Gastrocnemius medialis (tissue), 4 donors: ENCODE measurements at regions not wholly inside any gene's neighbourhood (a gene's known extent, or its start where the extent isn't known, plus 50 kb on each side); places are given as distances from the start of the nearest gene placed in this dataset.

Experiments used
- ATAC-seq, 2 donors: fragments of 150-250 bp; one replicate each; pipeline ENCODE4 v1.9.1; 2016
- DNase-seq, 2 donors: peaks; one replicate each; pipeline ENCODE4 v3.0.0-alpha.2; 2019
- H3K27ac ChIP-seq, 4 donors: fragments of 200-600 bp; sonication (generic); 1 replicate in 1 of 4; 2 replicates in 3 of 4; pipeline ENCODE4 v1.5.1; 2016 to 2018; ENCODE audit warnings: mild to moderate bottlenecking in 2 of 4, moderate library complexity in 1 of 4
- H3K27me3 ChIP-seq, 3 donors: fragments of 200-600 bp; sonication (generic) in 2 of 3; 1 replicate in 1 of 3; 2 replicates in 2 of 3; pipeline versions ENCODE4 v1.5.1 to v1.6.0; 2016 to 2019; ENCODE audit warnings: mild to moderate bottlenecking in 1 of 3, moderate library complexity in 1 of 3
- H3K36me3 ChIP-seq, 2 donors: fragments of 200-600 bp; sonication (generic) in 1 of 2; one replicate each; pipeline ENCODE4 v1.5.1; 2017 to 2018
- H3K4me1 ChIP-seq, 2 donors: fragments of 200-600 bp; sonication (generic) in 1 of 2; one replicate each; pipeline ENCODE4 v1.5.1; 2016 to 2017; ENCODE audit warnings: mild to moderate bottlenecking in 2 of 2
- H3K4me3 ChIP-seq, 4 donors: fragments of 200-600 bp; sonication (generic) in 3 of 4; 1 replicate in 1 of 4; 2 replicates in 3 of 4; pipeline ENCODE4 v1.5.1; 2016 to 2019; ENCODE audit warnings: mild to moderate bottlenecking in 2 of 4
- H3K9me3 ChIP-seq, 3 donors: fragments of 200-600 bp; sonication (generic) in 2 of 3; 1 replicate in 1 of 3; 2 replicates in 2 of 3; pipeline ENCODE4 v1.5.1; 2016 to 2019
- POLR2A ChIP-seq, 2 donors: fragments of 450-650 bp; IDR thresholded peaks; one replicate each; pipeline ENCODE4 v1.6.1; 2017; ENCODE audit warnings: antibody characterized with exemption in 2 of 2, mild to moderate bottlenecking in 2 of 2, moderate library complexity in 2 of 2
- in situ Hi-C, 4 donors: fragments of 200-750 bp; cut with MboI; loops; one replicate each; pipeline versions ENCODE4 v1.15.0 to v1.8.0; 2017; ENCODE audit warnings: low sequenced_read_pairs in 4 of 4
- intact Hi-C: fragments of 100-400 bp; cut with DNase I; formaldehyde crosslinking; loops from one replicate; pipeline ENCODE4 v1.15.1; 2023; ENCODE audit warnings: low total_unique reads
- TF ChIP-seq, protein P1 (sequence below), 5 experiments: fragments of 450-650 bp in 3 of 5; fragments of 200-600 bp in 2 of 5; sonication (generic) in 2 of 5; IDR thresholded peaks in 4 of 5; conservative IDR thresholded peaks in 1 of 5; 1 replicate in 4 of 5; 2 replicates in 1 of 5; pipeline ENCODE4 v1.5.1; 2016 to 2019; ENCODE audit warnings: antibody characterized with exemption in 5 of 5, mild to moderate bottlenecking in 3 of 5, moderate library complexity in 3 of 5

DNA sequence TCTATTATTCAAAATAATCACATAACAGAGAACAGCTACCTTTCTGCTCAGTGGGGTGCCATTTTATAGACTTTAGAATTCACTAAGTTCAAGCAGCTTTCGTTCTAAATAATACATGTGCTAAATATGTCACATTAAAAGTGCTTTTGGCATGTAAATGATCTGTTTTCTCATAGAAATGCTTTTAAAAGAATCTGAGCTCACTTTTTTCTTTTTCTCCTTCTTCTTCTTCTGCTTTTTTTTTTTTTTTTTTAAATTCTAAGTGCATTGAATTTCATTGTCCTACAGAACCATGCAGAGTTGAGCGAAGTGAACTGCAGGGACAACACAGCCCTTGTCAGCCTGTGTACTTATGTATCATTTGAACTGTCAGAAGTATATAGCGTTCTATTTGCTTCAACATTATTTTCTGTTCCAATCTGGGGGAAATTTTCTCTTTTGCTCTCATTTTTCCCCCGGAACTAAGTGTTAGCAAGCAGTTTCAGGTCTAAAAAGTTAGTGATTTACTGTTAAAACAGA is 193.8 kb upstream of the TMCO5A start:
- TF ChIP-seq, protein P1, sequence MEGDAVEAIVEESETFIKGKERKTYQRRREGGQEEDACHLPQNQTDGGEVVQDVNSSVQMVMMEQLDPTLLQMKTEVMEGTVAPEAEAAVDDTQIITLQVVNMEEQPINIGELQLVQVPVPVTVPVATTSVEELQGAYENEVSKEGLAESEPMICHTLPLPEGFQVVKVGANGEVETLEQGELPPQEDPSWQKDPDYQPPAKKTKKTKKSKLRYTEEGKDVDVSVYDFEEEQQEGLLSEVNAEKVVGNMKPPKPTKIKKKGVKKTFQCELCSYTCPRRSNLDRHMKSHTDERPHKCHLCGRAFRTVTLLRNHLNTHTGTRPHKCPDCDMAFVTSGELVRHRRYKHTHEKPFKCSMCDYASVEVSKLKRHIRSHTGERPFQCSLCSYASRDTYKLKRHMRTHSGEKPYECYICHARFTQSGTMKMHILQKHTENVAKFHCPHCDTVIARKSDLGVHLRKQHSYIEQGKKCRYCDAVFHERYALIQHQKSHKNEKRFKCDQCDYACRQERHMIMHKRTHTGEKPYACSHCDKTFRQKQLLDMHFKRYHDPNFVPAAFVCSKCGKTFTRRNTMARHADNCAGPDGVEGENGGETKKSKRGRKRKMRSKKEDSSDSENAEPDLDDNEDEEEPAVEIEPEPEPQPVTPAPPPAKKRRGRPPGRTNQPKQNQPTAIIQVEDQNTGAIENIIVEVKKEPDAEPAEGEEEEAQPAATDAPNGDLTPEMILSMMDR (IDR thresholded peaks at IDR 0.05 in 4 of 5, conservative IDR thresholded peaks at IDR 0.05 in 1 of 5) = no peak
- TF ChIP-seq POLR2A (IDR thresholded peaks at IDR 0.05) = no peak
- DNase-seq (no peak), ATAC-seq (no peak)
- in situ Hi-C loops = no loop called here
- Histone ChIP-seq H3K4me3 (no peak overlapping the region), H3K27ac (no peak overlapping the region), H3K36me3 (no peaks in the 10 kb centered on the region), H3K9me3 (no peaks in the 10 kb centered on the region), H3K27me3 (no peaks in the 10 kb centered on the region), H3K4me1 (no peaks in the 10 kb centered on the region)
- intact Hi-C loops = no loop called here

DNA sequence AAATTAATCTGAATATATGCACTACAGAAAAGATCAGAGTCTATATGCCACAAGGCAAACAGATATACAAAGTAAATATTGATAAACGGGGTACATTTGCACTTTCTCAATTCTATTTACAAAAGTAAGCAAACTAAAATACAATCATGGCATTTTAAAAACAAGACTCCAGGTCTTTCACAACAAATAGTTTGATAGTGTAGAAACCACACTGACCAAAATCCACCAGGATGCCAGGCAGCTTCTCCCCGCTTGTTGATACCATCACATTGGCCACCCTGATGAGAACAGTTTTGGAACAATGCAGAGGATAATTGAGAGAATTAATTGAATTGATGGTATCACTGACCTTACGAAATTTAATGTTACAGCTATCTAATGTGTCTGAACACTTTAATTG is 190.6 kb upstream of the TMCO5A start:
- DNase-seq = no peak
- TF ChIP-seq POLR2A (IDR thresholded peaks at IDR 0.05) = no peak
- TF ChIP-seq, protein P1 (IDR thresholded peaks at IDR 0.05 in 4 of 5, conservative IDR thresholded peaks at IDR 0.05 in 1 of 5) = no peak
- ATAC-seq = no peak
- intact Hi-C loops = no loop called here
- no peaks in the 10 kb centered on the region for H3K36me3 ChIP-seq
- in situ Hi-C loops = no loop called here
- no peaks in the 10 kb centered on the region for H3K9me3 ChIP-seq
- no peak overlapping the region for H3K4me3 ChIP-seq
- H3K27ac ChIP-seq = no peak overlapping the region
- no peaks in the 10 kb centered on the region for H3K27me3 ChIP-seq
- no peaks in the 10 kb centered on the region for H3K4me1 ChIP-seq

DNA sequence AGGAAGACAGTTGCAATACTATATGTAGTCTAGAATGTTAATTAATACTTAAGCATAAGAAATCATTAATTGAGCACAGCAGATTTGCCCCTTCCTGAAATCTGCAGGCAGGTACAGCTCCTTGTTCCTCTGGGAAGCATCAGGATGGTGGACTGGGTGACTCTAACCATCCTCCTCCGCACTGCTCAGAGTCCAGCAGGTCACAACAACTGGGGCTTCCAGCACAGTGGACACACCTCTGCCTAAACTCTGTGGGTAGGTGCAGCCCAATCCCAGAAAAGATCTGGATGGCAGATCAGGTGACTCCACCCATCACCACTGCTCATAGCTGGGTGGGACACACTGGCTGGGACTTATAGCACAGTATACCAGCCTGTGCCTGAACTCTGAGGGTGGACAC is 189.9 kb upstream of the TMCO5A start:
- Histone ChIP-seq H3K27me3 (no peaks in the 10 kb centered on the region), H3K9me3 (no peaks in the 10 kb centered on the region), H3K27ac (no peak overlapping the region), H3K36me3 (no peaks in the 10 kb centered on the region), H3K4me1 (no peaks in the 10 kb centered on the region), H3K4me3 (no peak overlapping the region)
- intact Hi-C loops = no loop called here
- no peak for DNase-seq
- no peak for TF ChIP-seq POLR2A (IDR thresholded peaks at IDR 0.05)
- TF ChIP-seq, protein P1 (IDR thresholded peaks at IDR 0.05 in 4 of 5, conservative IDR thresholded peaks at IDR 0.05 in 1 of 5) = no peak
- in situ Hi-C loops = no loop called here
- ATAC-seq = no peak

DNA sequence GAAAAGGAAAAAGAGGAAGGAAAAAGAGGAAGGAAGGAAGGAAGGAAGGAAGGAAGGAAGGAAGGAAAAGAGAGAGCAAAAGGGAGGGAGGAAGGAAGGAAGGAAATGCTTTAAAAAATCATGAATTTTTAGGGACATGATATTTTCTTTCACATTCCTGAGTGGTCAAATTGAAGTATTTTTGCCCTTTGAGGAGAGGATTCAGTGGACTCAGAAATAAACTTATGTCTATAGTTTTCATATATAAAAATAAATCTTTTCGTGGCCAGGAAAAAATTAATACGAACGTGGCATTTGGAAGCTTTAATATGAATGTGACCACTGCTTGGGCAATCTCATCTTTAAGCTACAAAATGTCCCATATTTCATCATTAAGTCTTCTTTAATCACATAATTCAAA is 183.0 kb upstream of the TMCO5A start:
- Histone ChIP-seq H3K27me3 (no peaks in the 10 kb centered on the region), H3K9me3 (no peaks in the 10 kb centered on the region), H3K4me3 (no peak overlapping the region), H3K36me3 (no peaks in the 10 kb centered on the region), H3K27ac (no peak overlapping the region), H3K4me1 (no peaks in the 10 kb centered on the region)
- in situ Hi-C loops = no loop called here
- intact Hi-C loops = no loop called here
- TF ChIP-seq, protein P1 (IDR thresholded peaks at IDR 0.05 in 4 of 5, conservative IDR thresholded peaks at IDR 0.05 in 1 of 5) = no peak
- no peak for TF ChIP-seq POLR2A (IDR thresholded peaks at IDR 0.05)
- ATAC-seq = no peak
- DNase-seq = no peak

DNA sequence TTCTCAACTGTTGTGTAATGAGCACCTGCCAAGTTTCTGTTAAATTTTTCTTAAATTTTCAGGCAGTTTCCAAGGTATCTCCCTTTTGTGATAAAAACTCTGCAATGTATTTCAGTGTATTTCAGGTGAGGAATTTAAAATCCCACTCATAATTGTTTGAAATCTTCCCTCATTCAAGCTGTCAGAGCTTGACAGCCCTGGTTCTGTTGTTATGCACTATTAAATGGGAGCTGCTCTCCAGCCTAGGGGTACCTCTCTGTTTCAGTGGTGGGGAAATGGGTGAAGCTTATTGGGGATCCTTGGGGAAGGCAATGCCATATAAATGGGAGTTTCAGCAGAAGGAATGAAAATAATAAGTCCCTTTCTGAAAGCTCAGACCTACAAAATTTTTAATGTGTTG is 178.0 kb upstream of the TMCO5A start:
- Histone ChIP-seq H3K4me3 (no peak overlapping the region), H3K4me1 (no peaks in the 10 kb centered on the region), H3K27me3 (no peaks in the 10 kb centered on the region), H3K9me3 (no peaks in the 10 kb centered on the region), H3K36me3 (no peaks in the 10 kb centered on the region), H3K27ac (no peak overlapping the region)
- no peak for TF ChIP-seq POLR2A (IDR thresholded peaks at IDR 0.05)
- TF ChIP-seq, protein P1 (IDR thresholded peaks at IDR 0.05 in 4 of 5, conservative IDR thresholded peaks at IDR 0.05 in 1 of 5) = no peak
- ATAC-seq (no peak), DNase-seq (no peak)
- in situ Hi-C loops = no loop called here
- intact Hi-C loops = no loop called here
